ENCODE measurements at regions not wholly inside any gene's neighbourhood (a gene's known extent, or its start where the extent isn't known, plus 50 kb on each side); places are given as distances from the start of the nearest gene placed in this dataset.

GRCh38 chr5:40453689-40454088, 226.0 kb upstream of the PTGER4 start:
- Mint-ChIP-seq H3K27ac (ENCODE audit: low read depth, unreplicated experiment) (no peak overlapping the region), H3K36me3 (ENCODE audit: insufficient read depth, unreplicated experiment) (no peaks in the 10 kb centered on the region), H3K4me1 (ENCODE audit: insufficient read depth, unreplicated experiment) (no peaks in the 10 kb centered on the region), H3K27me3 (ENCODE audit: insufficient read depth, unreplicated experiment) (no peaks in the 10 kb centered on the region), H3K9me3 (ENCODE audit: unreplicated experiment) (peaks cover under 1% of the 10 kb centered on the region), H3K4me3 (ENCODE audit: unreplicated experiment) (no peak overlapping the region)
- POLR2A ChIA-PET = interaction anchor here (0.6 kb wide), 1 partner anchor 70 kb away, joined by 3 read pairs; no protein-coding TSS in a partner anchor
- CTCF ChIA-PET = interaction anchor here (0.6 kb wide), 1 partner anchor 414 kb away, joined by 3 read pairs; no protein-coding TSS in a partner anchor
- intact Hi-C loops (cut with micrococcal nuclease) = no loop called here
- no TSS peak for BruUV-seq (replicated peaks)
- TF ChIP-seq CTCF (IDR thresholded peaks at IDR 0.05; ENCODE audit: unreplicated experiment) = no peak
- no peak for DNase-seq (ENCODE audit: unreplicated experiment)

GRCh38 chr5:40452874-40453624, 226.7 kb upstream of the PTGER4 start:
- no peak for TF ChIP-seq CTCF (IDR thresholded peaks at IDR 0.05; ENCODE audit: unreplicated experiment)
- H3K4me1 Mint-ChIP-seq (ENCODE audit: insufficient read depth, unreplicated experiment) = no peaks in the 10 kb centered on the region
- no peaks in the 10 kb centered on the region for H3K27me3 Mint-ChIP-seq (ENCODE audit: insufficient read depth, unreplicated experiment)
- CTCF ChIA-PET = interaction anchor here (0.6 kb wide), 1 partner anchor 413 kb away, joined by 3 read pairs; no protein-coding TSS in a partner anchor
- BruUV-seq (replicated peaks) = no TSS peak
- H3K9me3 Mint-ChIP-seq (ENCODE audit: unreplicated experiment) = no peaks in the 10 kb centered on the region
- H3K27ac Mint-ChIP-seq (ENCODE audit: low read depth, unreplicated experiment) = no peak overlapping the region
- no peak overlapping the region for H3K4me3 Mint-ChIP-seq (ENCODE audit: unreplicated experiment)
- no peak for DNase-seq (ENCODE audit: unreplicated experiment)
- no peaks in the 10 kb centered on the region for H3K36me3 Mint-ChIP-seq (ENCODE audit: insufficient read depth, unreplicated experiment)
- intact Hi-C loops (cut with micrococcal nuclease) = no loop called here
- POLR2A ChIA-PET = no interaction called here

- no peaks in the 10 kb centered on the region for H3K27me3 Mint-ChIP-seq (ENCODE audit: insufficient read depth, unreplicated experiment)
- no peaks in the 10 kb centered on the region for H3K4me1 Mint-ChIP-seq (ENCODE audit: insufficient read depth, unreplicated experiment)
- no peak overlapping the region for H3K4me3 Mint-ChIP-seq (ENCODE audit: unreplicated experiment)
- BruUV-seq (replicated peaks) = no TSS peak
- intact Hi-C loops (cut with micrococcal nuclease) = no loop called here
- ChIA-PET CTCF (no interaction called here), POLR2A (no interaction called here)
- H3K27ac Mint-ChIP-seq (ENCODE audit: low read depth, unreplicated experiment) = no peak overlapping the region
- H3K36me3 Mint-ChIP-seq (ENCODE audit: insufficient read depth, unreplicated experiment) = no peaks in the 10 kb centered on the region
- H3K9me3 Mint-ChIP-seq (ENCODE audit: unreplicated experiment) = no peaks in the 10 kb centered on the region
- TF ChIP-seq CTCF (IDR thresholded peaks at IDR 0.05; ENCODE audit: unreplicated experiment) = no peak
- DNase-seq (ENCODE audit: unreplicated experiment) = peak; percentile 4
Observed at GRCh38 chr5:40447438-40447837, 232.3 kb upstream of the PTGER4 start.

- intact Hi-C loops (cut with micrococcal nuclease) = no loop called here
- no peak for TF ChIP-seq CTCF (IDR thresholded peaks at IDR 0.05; ENCODE audit: unreplicated experiment)
Observed at GRCh38 chr5:40446910-40447309, 232.8 kb upstream of the PTGER4 start.

More at GRCh38 chr5:40446910-40447309, 232.8 kb upstream of the PTGER4 start:
- no peaks in the 10 kb centered on the region for H3K36me3 Mint-ChIP-seq (ENCODE audit: insufficient read depth, unreplicated experiment)
- no peak overlapping the region for H3K4me3 Mint-ChIP-seq (ENCODE audit: unreplicated experiment)
- no peaks in the 10 kb centered on the region for H3K4me1 Mint-ChIP-seq (ENCODE audit: insufficient read depth, unreplicated experiment)
- BruUV-seq (replicated peaks) = no TSS peak
- no peaks in the 10 kb centered on the region for H3K9me3 Mint-ChIP-seq (ENCODE audit: unreplicated experiment)
- H3K27me3 Mint-ChIP-seq (ENCODE audit: insufficient read depth, unreplicated experiment) = no peaks in the 10 kb centered on the region
- ChIA-PET POLR2A (no interaction called here), CTCF (no interaction called here)
- no peak overlapping the region for H3K27ac Mint-ChIP-seq (ENCODE audit: low read depth, unreplicated experiment)
- peak; percentile 85 for DNase-seq (ENCODE audit: unreplicated experiment)

Data from MCF 10A (cell line).